ENCODE measurements at regions not wholly inside any gene's neighbourhood (a gene's known extent, or its start where the extent isn't known, plus 50 kb on each side); places are given as distances from the start of the nearest gene placed in this dataset.

GRCh38 chr6:95119927-95120326, 457.4 kb upstream of the MANEA start:
- TF ChIP-seq CTCF (IDR thresholded peaks at IDR 0.05) (no peak), ZFX (IDR thresholded peaks at IDR 0.05; ENCODE audit: borderline replicate concordance) (no peak)
